Stomach (tissue), 4 donors: ENCODE measurements at regions not wholly inside any gene's neighbourhood (a gene's known extent, or its start where the extent isn't known, plus 50 kb on each side); places are given as distances from the start of the nearest gene placed in this dataset.

Experiments
- POLR2A ChIP-seq, 4 donors: fragments of 450-650 bp; IDR thresholded peaks; one replicate each; pipeline ENCODE4 v1.6.1; 2016; ENCODE audit warnings: antibody characterized with exemption in 4 of 4, control low read depth in 2 of 4, mild to moderate bottlenecking in 1 of 4, moderate library complexity in 1 of 4
- TF ChIP-seq, protein P1 (sequence below), 7 experiments: fragments of 450-650 bp in 4 of 7; fragments of 200-600 bp in 3 of 7; sonication (generic) in 3 of 7; IDR thresholded peaks; one replicate each; pipeline ENCODE4 v1.5.1; 2016 to 2019; ENCODE audit warnings: antibody characterized with exemption in 7 of 7, control low read depth in 2 of 7, mild to moderate bottlenecking in 1 of 7

DNA sequence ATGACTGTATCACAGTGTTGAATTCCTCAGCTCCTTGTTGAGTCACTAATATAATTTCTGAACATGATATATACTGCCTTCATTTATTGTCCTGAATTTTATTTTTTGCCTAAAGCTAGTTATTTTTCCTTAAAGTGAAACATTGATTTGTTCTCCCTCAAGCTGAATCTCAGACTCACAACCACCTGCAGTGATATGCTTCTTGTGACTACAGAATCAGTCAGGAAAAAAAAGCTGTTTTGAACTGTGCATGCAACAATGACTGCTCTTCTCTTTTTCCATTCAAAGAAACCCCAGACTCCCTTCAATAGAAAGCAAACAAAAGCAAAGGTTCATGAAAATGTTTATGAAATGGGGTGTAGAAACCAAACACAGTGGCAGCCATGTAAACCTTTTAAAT lies 470.2 kb upstream of the CHD1 start:
- TF ChIP-seq, protein P1, sequence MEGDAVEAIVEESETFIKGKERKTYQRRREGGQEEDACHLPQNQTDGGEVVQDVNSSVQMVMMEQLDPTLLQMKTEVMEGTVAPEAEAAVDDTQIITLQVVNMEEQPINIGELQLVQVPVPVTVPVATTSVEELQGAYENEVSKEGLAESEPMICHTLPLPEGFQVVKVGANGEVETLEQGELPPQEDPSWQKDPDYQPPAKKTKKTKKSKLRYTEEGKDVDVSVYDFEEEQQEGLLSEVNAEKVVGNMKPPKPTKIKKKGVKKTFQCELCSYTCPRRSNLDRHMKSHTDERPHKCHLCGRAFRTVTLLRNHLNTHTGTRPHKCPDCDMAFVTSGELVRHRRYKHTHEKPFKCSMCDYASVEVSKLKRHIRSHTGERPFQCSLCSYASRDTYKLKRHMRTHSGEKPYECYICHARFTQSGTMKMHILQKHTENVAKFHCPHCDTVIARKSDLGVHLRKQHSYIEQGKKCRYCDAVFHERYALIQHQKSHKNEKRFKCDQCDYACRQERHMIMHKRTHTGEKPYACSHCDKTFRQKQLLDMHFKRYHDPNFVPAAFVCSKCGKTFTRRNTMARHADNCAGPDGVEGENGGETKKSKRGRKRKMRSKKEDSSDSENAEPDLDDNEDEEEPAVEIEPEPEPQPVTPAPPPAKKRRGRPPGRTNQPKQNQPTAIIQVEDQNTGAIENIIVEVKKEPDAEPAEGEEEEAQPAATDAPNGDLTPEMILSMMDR (IDR thresholded peaks at IDR 0.05) = no peak
- TF ChIP-seq POLR2A (IDR thresholded peaks at IDR 0.05) = no peak
